Neural cell (in vitro differentiated cells): ENCODE measurements at regions not wholly inside any gene's neighbourhood (a gene's known extent, or its start where the extent isn't known, plus 50 kb on each side); places are given as distances from the start of the nearest gene placed in this dataset.

ENCODE experiments used
- EZH2 ChIP-seq: fragments of 200-600, 300-800 bp; shearing (Covaris generic), sonication (generic); IDR thresholded peaks from 2 replicates; pipeline ENCODE4 v1.6.1; 2014; ENCODE audit warnings: antibody characterized with exemption, low read length, borderline replicate concordance, mild to moderate bottlenecking; ENCODE audit not compliant: insufficient read depth, poor library complexity, severe bottlenecking
- MXI1 ChIP-seq: fragments of 450-650 bp; conservative IDR thresholded peaks from 2 replicates; pipeline ENCODE4 v1.6.1; 2014; ENCODE audit warnings: antibody characterized with exemption, mild to moderate bottlenecking; ENCODE audit not compliant: poor library complexity, severe bottlenecking
- RAD21 ChIP-seq: fragments of 450-650 bp; conservative IDR thresholded peaks from 2 replicates; pipeline ENCODE4 v1.6.1; 2014; ENCODE audit warnings: antibody characterized with exemption, mild to moderate bottlenecking, moderate library complexity
- SMC3 ChIP-seq: fragments of 450-650 bp; conservative IDR thresholded peaks from 2 replicates; pipeline ENCODE4 v1.6.1; 2014; ENCODE audit warnings: antibody characterized with exemption, mild to moderate bottlenecking, moderate library complexity; ENCODE audit not compliant: poor library complexity
- TAF1 ChIP-seq: IDR thresholded peaks from 2 replicates; pipeline ENCODE4 v1.6.1; 2012; ENCODE audit warnings: low read depth
- TF ChIP-seq, protein P1 (sequence below): fragments of 450-650 bp; IDR thresholded peaks from 2 replicates; pipeline ENCODE4 v1.5.1; 2014; ENCODE audit warnings: antibody characterized with exemption, mild to moderate bottlenecking, moderate library complexity; ENCODE audit not compliant: poor library complexity, severe bottlenecking

DNA sequence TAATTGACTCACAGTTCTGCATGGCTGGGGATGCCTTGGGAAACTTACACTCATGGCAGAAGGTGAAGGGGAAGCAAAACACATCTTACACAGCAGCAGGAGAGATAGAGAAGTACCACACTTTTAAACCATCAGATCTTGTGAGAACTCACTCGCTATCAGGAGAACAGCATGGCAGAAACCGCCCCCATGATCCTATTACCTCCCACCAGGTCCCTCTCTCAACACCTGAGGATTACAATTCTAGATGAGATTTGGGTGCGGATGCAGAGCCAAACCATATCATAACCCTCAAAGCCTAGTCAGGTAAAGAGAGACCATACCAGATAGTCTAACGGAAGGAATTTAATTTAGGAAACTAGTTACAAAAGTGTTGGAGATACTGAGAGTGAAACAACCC lies 182.6 kb upstream of the ACVR2A start:
- TF ChIP-seq, protein P1, sequence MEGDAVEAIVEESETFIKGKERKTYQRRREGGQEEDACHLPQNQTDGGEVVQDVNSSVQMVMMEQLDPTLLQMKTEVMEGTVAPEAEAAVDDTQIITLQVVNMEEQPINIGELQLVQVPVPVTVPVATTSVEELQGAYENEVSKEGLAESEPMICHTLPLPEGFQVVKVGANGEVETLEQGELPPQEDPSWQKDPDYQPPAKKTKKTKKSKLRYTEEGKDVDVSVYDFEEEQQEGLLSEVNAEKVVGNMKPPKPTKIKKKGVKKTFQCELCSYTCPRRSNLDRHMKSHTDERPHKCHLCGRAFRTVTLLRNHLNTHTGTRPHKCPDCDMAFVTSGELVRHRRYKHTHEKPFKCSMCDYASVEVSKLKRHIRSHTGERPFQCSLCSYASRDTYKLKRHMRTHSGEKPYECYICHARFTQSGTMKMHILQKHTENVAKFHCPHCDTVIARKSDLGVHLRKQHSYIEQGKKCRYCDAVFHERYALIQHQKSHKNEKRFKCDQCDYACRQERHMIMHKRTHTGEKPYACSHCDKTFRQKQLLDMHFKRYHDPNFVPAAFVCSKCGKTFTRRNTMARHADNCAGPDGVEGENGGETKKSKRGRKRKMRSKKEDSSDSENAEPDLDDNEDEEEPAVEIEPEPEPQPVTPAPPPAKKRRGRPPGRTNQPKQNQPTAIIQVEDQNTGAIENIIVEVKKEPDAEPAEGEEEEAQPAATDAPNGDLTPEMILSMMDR = no peak
- no peak for TF ChIP-seq TAF1
- TF ChIP-seq MXI1 = no peak
- no peak for TF ChIP-seq SMC3
- TF ChIP-seq EZH2 = no peak
- TF ChIP-seq RAD21 = no peak
